ENCODE measurements at regions not wholly inside any gene's neighbourhood (a gene's known extent, or its start where the extent isn't known, plus 50 kb on each side); places are given as distances from the start of the nearest gene placed in this dataset.

- no peak for TF ChIP-seq CTCF (IDR thresholded peaks at IDR 0.05)
- no peak for TF ChIP-seq POLR2A (IDR thresholded peaks at IDR 0.05)
These were observed 90.8 kb upstream of the CCDC190 start for GRCh38 chr1:162951553-162952315.

Measured in testis (tissue), 2 donors.